ENCODE measurements at regions not wholly inside any gene's neighbourhood (a gene's known extent, or its start where the extent isn't known, plus 50 kb on each side); places are given as distances from the start of the nearest gene placed in this dataset.

GRCh38 chr5:116355819-116356601 lies 218.6 kb downstream of the SEMA6A start:
- Histone ChIP-seq H3K27ac (replicated peaks in 1 of 4) (no peak overlapping the region), H3K4me1 (peaks cover 20 to 28% (median 22%) of the 10 kb centered on the region in 4 donors), H3K4me3 (no peak overlapping the region), H3K36me3 (no peaks in the 10 kb centered on the region), H3K9me3 (no peaks in the 10 kb centered on the region), H3K27me3 (no peaks in the 10 kb centered on the region)
- intact Hi-C loops (cut with DNase I) = no loop called here
- WGBS = 93% methylated on average over 6 of the region's 6 CpGs
- DNase-seq (ENCODE audit: extremely low spot score) = no peak
- TF ChIP-seq CTCF (IDR thresholded peaks at IDR 0.05) (no peak), POLR2A (IDR thresholded peaks at IDR 0.05; ENCODE audit: low read depth) (no peak), EP300 (IDR thresholded peaks at IDR 0.05) (no peak), POLR2AphosphoS5 (IDR thresholded peaks at IDR 0.05) (no peak)

GRCh38 chr5:116354699-116355098 lies 219.9 kb downstream of the SEMA6A start:
- intact Hi-C loops (cut with DNase I) = no loop called here
- no peak for DNase-seq (ENCODE audit: extremely low spot score)
- Histone ChIP-seq H3K36me3 (no peaks in the 10 kb centered on the region), H3K4me1 (peaks cover 7 to 15% (median 9%) of the 10 kb centered on the region in 4 donors), H3K4me3 (no peak overlapping the region), H3K27me3 (no peaks in the 10 kb centered on the region), H3K9me3 (no peaks in the 10 kb centered on the region), H3K27ac (replicated peaks in 1 of 4) (no peak overlapping the region)
- no peak for TF ChIP-seq EP300 (IDR thresholded peaks at IDR 0.05)
- no peak for TF ChIP-seq POLR2AphosphoS5 (IDR thresholded peaks at IDR 0.05)
- no peak for TF ChIP-seq CTCF (IDR thresholded peaks at IDR 0.05)
- no peak for TF ChIP-seq POLR2A (IDR thresholded peaks at IDR 0.05; ENCODE audit: low read depth)

- no peaks in the 10 kb centered on the region for H3K36me3 ChIP-seq
- TF ChIP-seq POLR2A (IDR thresholded peaks at IDR 0.05; ENCODE audit: low read depth) = no peak
Observed at GRCh38 chr5:116347657-116348056, 227.0 kb downstream of the SEMA6A start.

GRCh38 chr5:116343961-116344360 lies 230.7 kb downstream of the SEMA6A start:
- no peak for TF ChIP-seq POLR2AphosphoS5 (IDR thresholded peaks at IDR 0.05)
- no peaks in the 10 kb centered on the region for H3K4me1 ChIP-seq
- no peak overlapping the region for H3K27ac ChIP-seq (replicated peaks in 1 of 4)
- no peaks in the 10 kb centered on the region for H3K36me3 ChIP-seq
- no peak for DNase-seq (ENCODE audit: extremely low spot score)
- H3K4me3 ChIP-seq = no peak overlapping the region
- WGBS = 52% methylated on average over 4 of the region's 4 CpGs
- H3K27me3 ChIP-seq = no peaks in the 10 kb centered on the region
- intact Hi-C loops (cut with DNase I) = no loop called here
- H3K9me3 ChIP-seq = peaks cover 0 to 13% (median 6%) of the 10 kb centered on the region in 4 donors

More at GRCh38 chr5:116347657-116348056, 227.0 kb downstream of the SEMA6A start:
- Histone ChIP-seq H3K4me3 (no peak overlapping the region), H3K9me3 (peaks cover 0 to 13% (median 6%) of the 10 kb centered on the region in 4 donors), H3K27me3 (no peaks in the 10 kb centered on the region), H3K4me1 (no peaks in the 10 kb centered on the region), H3K27ac (replicated peaks in 1 of 4) (no peak overlapping the region)
- 93% methylated on average over 1 of the region's 1 CpG for WGBS
- intact Hi-C loops (cut with DNase I) = no loop called here
- DNase-seq (ENCODE audit: extremely low spot score) = no peak

Measured in esophagus muscularis mucosa (tissue), 4 donors.